ENCODE measurements at regions not wholly inside any gene's neighbourhood (a gene's known extent, or its start where the extent isn't known, plus 50 kb on each side); places are given as distances from the start of the nearest gene placed in this dataset.

GRCh38 chr13:59446391-59446790, 717.3 kb downstream of the DIAPH3 start:
- TF ChIP-seq POLR2AphosphoS5 (IDR thresholded peaks at IDR 0.05) = no peak
- TF ChIP-seq POLR2A (IDR thresholded peaks at IDR 0.05) = no peak
- TF ChIP-seq CTCF (IDR thresholded peaks at IDR 0.05) = no peak
- no peak for TF ChIP-seq EP300 (IDR thresholded peaks at IDR 0.05)

All from gastroesophageal sphincter (tissue), 3 donors.